ENCODE measurements at regions not wholly inside any gene's neighbourhood (a gene's known extent, or its start where the extent isn't known, plus 50 kb on each side); places are given as distances from the start of the nearest gene placed in this dataset.

GRCh38 chr3:78049521-78049920 is 1009.6 kb downstream of the ROBO2 start:
- 22 to 33% methylated on average over 4 of the region's 4 CpGs for WGBS, 2 donors
- Histone ChIP-seq H3K4me1 (peaks cover 0 to 20% (median 0%) of the 10 kb centered on the region in 9 donors), H3K4me3 (no peak overlapping the region), H3K27ac (no peak overlapping the region), H3K9me3 (no peaks in the 10 kb centered on the region), H3K27me3 (no peaks in the 10 kb centered on the region), H3K36me3 (no peaks in the 10 kb centered on the region)
- intact Hi-C loops (cut with DNase I) = no loop called here
- DNase-seq (no peak), ATAC-seq (peak in 7 of 8 donors; percentile 56 to 94 (median 76))
- no peak for TF ChIP-seq CTCF (IDR thresholded peaks at IDR 0.05)

- Histone ChIP-seq H3K4me3 (no peak overlapping the region), H3K27ac (no peak overlapping the region), H3K36me3 (no peaks in the 10 kb centered on the region), H3K4me1 (peaks cover 0 to 20% (median 0%) of the 10 kb centered on the region in 9 donors), H3K27me3 (no peaks in the 10 kb centered on the region), H3K9me3 (no peaks in the 10 kb centered on the region)
- intact Hi-C loops (cut with DNase I) = no loop called here
- 75 to 76% methylated on average over 4 of the region's 4 CpGs for WGBS, 2 donors
- ATAC-seq (peak in 1 of 8 donors; percentile 46), DNase-seq (no peak)
- no peak for TF ChIP-seq CTCF (IDR thresholded peaks at IDR 0.05)
These were observed 1010.6 kb downstream of the ROBO2 start for GRCh38 chr3:78050276-78051065.

DNA sequence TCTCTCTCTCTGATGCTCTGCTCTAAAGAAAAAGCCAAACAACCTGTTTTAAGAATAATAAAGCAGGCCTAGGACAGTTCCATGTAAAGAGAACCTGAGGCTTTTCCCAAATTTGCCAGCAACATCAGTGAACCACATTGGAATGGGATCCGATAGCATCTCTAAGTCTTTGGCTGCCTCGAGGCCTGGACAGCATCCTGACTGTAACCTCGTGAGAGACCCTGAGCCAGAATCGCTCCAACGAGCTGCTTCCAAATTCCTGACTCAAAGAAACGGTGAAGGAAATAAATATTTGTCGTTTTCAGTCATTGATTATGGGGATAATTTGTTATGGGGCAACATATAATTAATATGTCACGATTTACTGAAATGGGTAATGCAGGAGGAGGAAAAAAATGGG is 1012.8 kb downstream of the ROBO2 start:
- H3K4me1 ChIP-seq = peaks cover 0 to 20% (median 0%) of the 10 kb centered on the region in 9 donors
- ATAC-seq (no peak), DNase-seq (no peak)
- H3K9me3 ChIP-seq = no peaks in the 10 kb centered on the region
- H3K36me3 ChIP-seq = no peaks in the 10 kb centered on the region
- no peak for TF ChIP-seq CTCF (IDR thresholded peaks at IDR 0.05)
- intact Hi-C loops (cut with DNase I) = no loop called here
- H3K27me3 ChIP-seq = no peaks in the 10 kb centered on the region
- no peak overlapping the region for H3K27ac ChIP-seq
- 78 to 80% methylated on average over 8 of the region's 8 CpGs for WGBS, 2 donors
- H3K4me3 ChIP-seq = no peak overlapping the region

- ATAC-seq (no peak), DNase-seq (no peak)
- H3K27me3 ChIP-seq = no peaks in the 10 kb centered on the region
- no peak overlapping the region for H3K4me3 ChIP-seq
- H3K27ac ChIP-seq = no peak overlapping the region
- intact Hi-C loops (cut with DNase I) = no loop called here
- peaks cover 0 to 3% (median 0%) of the 10 kb centered on the region in 11 donors for H3K9me3 ChIP-seq
- no peaks in the 10 kb centered on the region for H3K4me1 ChIP-seq
- no peaks in the 10 kb centered on the region for H3K36me3 ChIP-seq
- TF ChIP-seq CTCF (IDR thresholded peaks at IDR 0.05) = no peak
- WGBS, 2 donors = 82 to 90% methylated on average over 5 of the region's 5 CpGs
These were observed 1026.4 kb downstream of the ROBO2 start for GRCh38 chr3:78066287-78066686.

Data from heart right ventricle (tissue), 16 donors.